Panc1 (cell line): ENCODE measurements at regions not wholly inside any gene's neighbourhood (a gene's known extent, or its start where the extent isn't known, plus 50 kb on each side); places are given as distances from the start of the nearest gene placed in this dataset.

Experiments
- POLR2AphosphoS5 ChIP-seq: IDR thresholded peaks from 2 replicates; pipeline ENCODE4 v1.6.1; 2012; ENCODE audit warnings: mild to moderate bottlenecking, low read depth, low read length, moderate library complexity
- SIN3A ChIP-seq: IDR thresholded peaks from 2 replicates; pipeline ENCODE4 v1.6.1; 2012; ENCODE audit warnings: low read depth, mild to moderate bottlenecking, low read length, moderate library complexity, borderline replicate concordance; ENCODE audit not compliant: insufficient read depth
- TCF7L2 ChIP-seq: IDR thresholded peaks from 2 replicates; pipeline ENCODE4 v1.6.1; 2011; ENCODE audit warnings: mild to moderate bottlenecking, low read depth, low read length, inconsistent platforms
- TF ChIP-seq, protein P1 (sequence below): fragments of 450-650 bp; IDR thresholded peaks from 2 replicates; pipeline ENCODE4 v1.5.1; 2017; ENCODE audit warnings: mild to moderate bottlenecking
- TF ChIP-seq, protein P2 (sequence below), 2 experiments: IDR thresholded peaks; 2 replicates each; pipeline ENCODE4 v1.6.1; 2011 to 2012; ENCODE audit warnings: low read depth in 2 of 2, control low read depth in 1 of 2, low read length in 1 of 2, mild to moderate bottlenecking in 1 of 2, moderate library complexity in 1 of 2; ENCODE audit not compliant: insufficient read depth in 1 of 2

GRCh38 chr6:28803337-28803709 lies 120.5 kb downstream of the TRIM27 start:
- no peak for TF ChIP-seq POLR2AphosphoS5
- TF ChIP-seq, protein P1, sequence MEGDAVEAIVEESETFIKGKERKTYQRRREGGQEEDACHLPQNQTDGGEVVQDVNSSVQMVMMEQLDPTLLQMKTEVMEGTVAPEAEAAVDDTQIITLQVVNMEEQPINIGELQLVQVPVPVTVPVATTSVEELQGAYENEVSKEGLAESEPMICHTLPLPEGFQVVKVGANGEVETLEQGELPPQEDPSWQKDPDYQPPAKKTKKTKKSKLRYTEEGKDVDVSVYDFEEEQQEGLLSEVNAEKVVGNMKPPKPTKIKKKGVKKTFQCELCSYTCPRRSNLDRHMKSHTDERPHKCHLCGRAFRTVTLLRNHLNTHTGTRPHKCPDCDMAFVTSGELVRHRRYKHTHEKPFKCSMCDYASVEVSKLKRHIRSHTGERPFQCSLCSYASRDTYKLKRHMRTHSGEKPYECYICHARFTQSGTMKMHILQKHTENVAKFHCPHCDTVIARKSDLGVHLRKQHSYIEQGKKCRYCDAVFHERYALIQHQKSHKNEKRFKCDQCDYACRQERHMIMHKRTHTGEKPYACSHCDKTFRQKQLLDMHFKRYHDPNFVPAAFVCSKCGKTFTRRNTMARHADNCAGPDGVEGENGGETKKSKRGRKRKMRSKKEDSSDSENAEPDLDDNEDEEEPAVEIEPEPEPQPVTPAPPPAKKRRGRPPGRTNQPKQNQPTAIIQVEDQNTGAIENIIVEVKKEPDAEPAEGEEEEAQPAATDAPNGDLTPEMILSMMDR, result no peak
- TF ChIP-seq, protein P2, sequence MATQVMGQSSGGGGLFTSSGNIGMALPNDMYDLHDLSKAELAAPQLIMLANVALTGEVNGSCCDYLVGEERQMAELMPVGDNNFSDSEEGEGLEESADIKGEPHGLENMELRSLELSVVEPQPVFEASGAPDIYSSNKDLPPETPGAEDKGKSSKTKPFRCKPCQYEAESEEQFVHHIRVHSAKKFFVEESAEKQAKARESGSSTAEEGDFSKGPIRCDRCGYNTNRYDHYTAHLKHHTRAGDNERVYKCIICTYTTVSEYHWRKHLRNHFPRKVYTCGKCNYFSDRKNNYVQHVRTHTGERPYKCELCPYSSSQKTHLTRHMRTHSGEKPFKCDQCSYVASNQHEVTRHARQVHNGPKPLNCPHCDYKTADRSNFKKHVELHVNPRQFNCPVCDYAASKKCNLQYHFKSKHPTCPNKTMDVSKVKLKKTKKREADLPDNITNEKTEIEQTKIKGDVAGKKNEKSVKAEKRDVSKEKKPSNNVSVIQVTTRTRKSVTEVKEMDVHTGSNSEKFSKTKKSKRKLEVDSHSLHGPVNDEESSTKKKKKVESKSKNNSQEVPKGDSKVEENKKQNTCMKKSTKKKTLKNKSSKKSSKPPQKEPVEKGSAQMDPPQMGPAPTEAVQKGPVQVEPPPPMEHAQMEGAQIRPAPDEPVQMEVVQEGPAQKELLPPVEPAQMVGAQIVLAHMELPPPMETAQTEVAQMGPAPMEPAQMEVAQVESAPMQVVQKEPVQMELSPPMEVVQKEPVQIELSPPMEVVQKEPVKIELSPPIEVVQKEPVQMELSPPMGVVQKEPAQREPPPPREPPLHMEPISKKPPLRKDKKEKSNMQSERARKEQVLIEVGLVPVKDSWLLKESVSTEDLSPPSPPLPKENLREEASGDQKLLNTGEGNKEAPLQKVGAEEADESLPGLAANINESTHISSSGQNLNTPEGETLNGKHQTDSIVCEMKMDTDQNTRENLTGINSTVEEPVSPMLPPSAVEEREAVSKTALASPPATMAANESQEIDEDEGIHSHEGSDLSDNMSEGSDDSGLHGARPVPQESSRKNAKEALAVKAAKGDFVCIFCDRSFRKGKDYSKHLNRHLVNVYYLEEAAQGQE (IDR thresholded peaks at IDR 0.05; ENCODE audit: insufficient read depth in 1 of 2, low read depth in 2 of 2, low read length in 1 of 2), result no peak
- TF ChIP-seq TCF7L2, result no peak
- TF ChIP-seq SIN3A, result no peak
